ENCODE measurements at regions not wholly inside any gene's neighbourhood (a gene's known extent, or its start where the extent isn't known, plus 50 kb on each side); places are given as distances from the start of the nearest gene placed in this dataset.
A peak's percentile ranks its signal among the peaks of the same experiment; 100 is the strongest.
"Not testable (repeated sequence)": the region's sequence is repeated elsewhere in the genome, so short reads cannot be mapped to it uniquely, and the experiment has no call there.

- no peak for DNase-seq (ENCODE audit: low spot score)
Measured at GRCh38 chr21:33121715-33122475, 52.0 kb downstream of the OLIG1 start.

GRCh38 chr21:33122507-33122906, 52.6 kb downstream of the OLIG1 start:
- DNase-seq (ENCODE audit: low spot score): no peak

- no peak for DNase-seq (ENCODE audit: low spot score)
Measured at GRCh38 chr21:33123374-33124123, 53.6 kb downstream of the OLIG1 start.

- DNase-seq (ENCODE audit: low spot score): no peak
Measured at GRCh38 chr21:33124889-33125288, 54.9 kb downstream of the OLIG1 start.

- DNase-seq (ENCODE audit: low spot score): peak; percentile 11
Measured at GRCh38 chr21:33125680-33126375, 55.9 kb downstream of the OLIG1 start.

- DNase-seq (ENCODE audit: low spot score): no peak
Measured at GRCh38 chr21:33126569-33126968, 56.6 kb downstream of the OLIG1 start.

GRCh38 chr21:33127154-33127867, 57.4 kb downstream of the OLIG1 start:
- peak; percentile 55 for DNase-seq (ENCODE audit: low spot score)

GRCh38 chr21:33127868-33128242, 57.9 kb downstream of the OLIG1 start:
- DNase-seq (ENCODE audit: low spot score): no peak

- no peak for DNase-seq (ENCODE audit: low spot score)
Measured at GRCh38 chr21:33128538-33128937, 58.6 kb downstream of the OLIG1 start.

GRCh38 chr21:33132054-33132453, 62.1 kb downstream of the OLIG1 start:
- DNase-seq (ENCODE audit: low spot score): no peak

- DNase-seq (ENCODE audit: low spot score): no peak
Measured at GRCh38 chr21:33133892-33134291, 64.0 kb downstream of the OLIG1 start.

GRCh38 chr21:33135925-33136324, 66.0 kb downstream of the OLIG1 start:
- no peak for DNase-seq (ENCODE audit: low spot score)

GRCh38 chr21:33136847-33137502, 67.0 kb downstream of the OLIG1 start:
- DNase-seq (ENCODE audit: low spot score): no peak

- DNase-seq (ENCODE audit: low spot score): no peak
Measured at GRCh38 chr21:33139084-33139483, 69.1 kb downstream of the OLIG1 start.

- no peak for DNase-seq (ENCODE audit: low spot score)
Measured at GRCh38 chr21:33140288-33140687, 70.3 kb downstream of the OLIG1 start.

- no peak for DNase-seq (ENCODE audit: low spot score)
Measured at GRCh38 chr21:33146467-33146866, 76.5 kb downstream of the OLIG1 start.

- no peak for DNase-seq (ENCODE audit: low spot score)
Measured at GRCh38 chr21:33149181-33149580, 79.2 kb downstream of the OLIG1 start.

GRCh38 chr21:33150968-33151367, 78.8 kb upstream of the IFNAR2 start:
- not testable (repeated sequence) for DNase-seq (ENCODE audit: low spot score)

- no peak for DNase-seq (ENCODE audit: low spot score)
Measured at GRCh38 chr21:33151941-33152731, 77.6 kb upstream of the IFNAR2 start.

- no peak for DNase-seq (ENCODE audit: low spot score)
Measured at GRCh38 chr21:33152732-33153130, 77.0 kb upstream of the IFNAR2 start.

GRCh38 chr21:33155005-33155404, 74.7 kb upstream of the IFNAR2 start:
- no peak for DNase-seq (ENCODE audit: low spot score)

Data from LoVo (cell line).